ENCODE measurements at regions not wholly inside any gene's neighbourhood (a gene's known extent, or its start where the extent isn't known, plus 50 kb on each side); places are given as distances from the start of the nearest gene placed in this dataset.
"Not testable (repeated sequence)": the region's sequence is repeated elsewhere in the genome, so short reads cannot be mapped to it uniquely, and the experiment has no call there.

GRCh38 chr2:44067791-44068181, 72.0 kb upstream of the LRPPRC start:
- H3K4me1 Mint-ChIP-seq; DNase-seq; ATAC-seq (ENCODE audit: low read depth in 2 of 2); H3K36me3 Mint-ChIP-seq; H3K27ac Mint-ChIP-seq; H3K4me3 Mint-ChIP-seq; H3K9me3 Mint-ChIP-seq: not testable (repeated sequence)
- peaks cover 7 to 22% (median 22%) of the 10 kb centered on the region in 3 donors for H3K27me3 Mint-ChIP-seq

DNA sequence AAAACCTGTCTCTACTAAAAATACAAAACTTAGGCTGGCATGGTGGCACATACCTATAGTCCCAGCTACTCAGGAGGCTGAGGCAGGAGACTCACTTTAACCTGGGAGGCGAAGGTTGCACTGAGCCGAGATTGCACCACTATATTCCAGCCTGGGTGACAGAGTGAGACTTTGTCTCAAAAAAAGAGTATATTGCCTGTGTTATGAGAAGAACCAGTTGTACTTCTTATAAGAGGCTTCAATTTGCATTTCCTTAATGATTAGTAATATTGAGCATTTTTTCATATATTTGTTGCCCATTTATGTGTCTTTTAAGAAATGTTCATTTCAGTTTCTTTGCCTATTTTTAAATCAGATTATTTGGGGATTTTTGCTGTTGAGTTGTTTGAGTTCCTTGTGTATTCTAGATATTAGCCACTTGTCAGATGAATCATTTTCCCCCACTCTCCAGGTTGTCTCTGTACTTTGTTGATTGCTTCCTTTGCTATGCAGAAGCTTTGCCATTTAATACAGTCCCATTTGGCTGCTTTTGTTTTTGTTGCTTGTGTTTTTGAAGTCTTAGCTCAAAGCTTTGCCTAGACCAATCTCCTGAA, 75.8 kb upstream of the LRPPRC start:
- peaks cover 3 to 6% (median 5%) of the 10 kb centered on the region in 7 donors for H3K9me3 Mint-ChIP-seq
- no peaks in the 10 kb centered on the region for H3K4me1 Mint-ChIP-seq
- peaks cover 0 to 7% of the 10 kb centered on the region in 2 donors for H3K36me3 Mint-ChIP-seq

DNA sequence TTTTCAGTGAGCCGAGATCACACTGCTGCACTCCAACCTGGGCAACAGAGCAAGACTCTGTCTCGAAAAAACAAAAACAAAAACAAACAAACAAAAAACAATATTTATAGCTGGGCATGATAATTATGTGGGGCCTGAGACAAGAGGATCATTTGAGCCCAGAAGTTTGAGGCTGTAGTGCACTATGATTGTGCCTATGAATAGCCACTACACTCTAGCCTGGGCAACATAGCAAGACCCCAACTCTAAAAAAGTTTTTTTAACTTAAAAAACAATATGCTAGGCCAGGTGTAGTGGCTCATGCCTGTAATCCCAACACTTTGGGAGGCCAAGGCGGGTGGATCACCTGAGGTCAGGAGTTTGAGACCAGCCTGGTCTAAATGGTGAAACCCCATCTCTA, 77.9 kb upstream of the LRPPRC start:
- not testable (repeated sequence) for ATAC-seq (ENCODE audit: low read depth in 2 of 2); H3K27ac Mint-ChIP-seq; H3K4me1 Mint-ChIP-seq; H3K36me3 Mint-ChIP-seq; H3K4me3 Mint-ChIP-seq; DNase-seq; H3K9me3 Mint-ChIP-seq
- H3K27me3 Mint-ChIP-seq, result peaks cover 0 to 10% (median 6%) of the 10 kb centered on the region in 3 donors

More for the DNA sequence above, 75.8 kb upstream of the LRPPRC start:
- no peak for ATAC-seq (ENCODE audit: low read depth in 2 of 2)
- Mint-ChIP-seq H3K27ac (peak overlapping the region in 1 of 6 donors; percentile 70), H3K4me3 (no peak overlapping the region), H3K27me3 (peaks cover 0 to 10% (median 6%) of the 10 kb centered on the region in 3 donors)
- no peak for DNase-seq

DNA sequence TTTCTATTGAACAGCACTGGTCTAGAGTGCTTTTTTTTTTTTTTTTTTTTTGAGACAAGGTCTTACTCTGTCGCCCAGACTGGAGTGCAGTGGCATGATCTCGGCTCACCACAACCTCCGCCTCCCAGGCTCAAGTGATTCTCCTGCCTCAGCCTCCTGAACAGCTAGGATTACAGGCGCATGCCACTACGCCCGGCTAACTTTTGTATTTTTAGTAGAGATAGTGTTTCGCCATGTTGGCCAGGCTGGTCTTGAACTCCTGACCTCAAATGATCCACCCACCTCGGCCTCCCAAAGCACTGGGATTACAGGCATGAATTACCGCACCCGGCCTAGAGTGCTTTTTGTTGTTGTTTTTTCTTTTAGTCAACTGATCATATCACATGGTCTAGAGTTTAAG, 79.0 kb upstream of the LRPPRC start:
- not testable (repeated sequence) for H3K4me1 Mint-ChIP-seq, H3K9me3 Mint-ChIP-seq, H3K4me3 Mint-ChIP-seq

DNA sequence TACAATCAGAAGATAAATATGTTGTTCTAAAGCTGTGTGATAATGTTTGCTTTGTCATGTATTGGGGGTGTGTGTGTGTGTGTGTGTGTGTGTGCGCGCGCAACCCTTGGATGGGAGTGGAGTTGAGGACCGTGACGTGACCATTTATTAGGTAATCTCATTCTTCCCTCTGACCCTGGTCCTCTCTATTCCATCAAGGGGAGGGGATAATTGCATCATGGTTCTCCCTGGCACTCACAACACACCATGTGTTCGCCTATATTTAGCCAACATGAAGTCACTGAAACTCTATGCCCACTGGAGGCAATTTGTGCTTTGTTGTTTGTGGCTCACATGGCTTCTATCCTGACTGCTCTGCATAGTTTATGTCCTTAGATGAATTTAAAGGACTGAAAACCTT, 79.8 kb upstream of the LRPPRC start:
- Mint-ChIP-seq H3K4me3 (no peak overlapping the region), H3K4me1 (no peaks in the 10 kb centered on the region), H3K36me3 (no peaks in the 10 kb centered on the region), H3K9me3 (peaks cover 0 to 1% (median 0%) of the 10 kb centered on the region in 7 donors), H3K27me3 (no peaks in the 10 kb centered on the region), H3K27ac (no peak overlapping the region)
- no peak for ATAC-seq (ENCODE audit: low read depth in 2 of 2)
- DNase-seq, result no peak

More for the DNA sequence above, 79.0 kb upstream of the LRPPRC start:
- H3K36me3 Mint-ChIP-seq; H3K27ac Mint-ChIP-seq; ATAC-seq (ENCODE audit: low read depth in 2 of 2); H3K27me3 Mint-ChIP-seq; DNase-seq: not testable (repeated sequence)

DNA sequence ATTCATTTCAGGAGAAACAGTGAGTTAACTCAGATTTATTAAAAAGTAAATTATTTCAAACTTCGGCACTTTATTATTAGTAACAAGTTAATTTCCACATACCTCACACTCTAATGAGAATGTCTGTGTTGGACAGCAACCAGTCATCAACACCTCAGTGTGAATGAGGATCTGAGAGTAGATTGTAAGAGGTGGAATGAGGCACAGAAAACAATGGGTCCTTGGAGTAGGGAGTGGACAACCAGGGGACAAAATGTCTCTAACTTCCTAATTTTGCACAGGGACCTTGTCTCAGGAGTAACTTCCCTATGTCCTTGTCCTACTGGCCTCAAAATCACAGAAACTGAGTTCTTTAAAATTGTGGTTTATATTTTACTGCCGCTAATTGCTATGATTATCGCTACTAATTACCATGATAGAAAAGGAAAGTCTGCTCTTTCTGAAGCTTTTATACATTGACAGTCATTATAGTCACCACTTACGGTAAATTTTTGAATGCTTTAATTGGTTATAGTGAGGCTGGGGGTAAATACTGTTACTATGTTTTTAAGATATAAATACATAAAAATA, 82.2 kb upstream of the LRPPRC start:
- H3K9me3 Mint-ChIP-seq, result no peaks in the 10 kb centered on the region
- no peaks in the 10 kb centered on the region for H3K36me3 Mint-ChIP-seq
- H3K27ac Mint-ChIP-seq, result no peak overlapping the region
- no peak overlapping the region for H3K4me3 Mint-ChIP-seq
- DNase-seq (no peak), ATAC-seq (ENCODE audit: low read depth in 2 of 2) (no peak)
- H3K27me3 Mint-ChIP-seq, result no peaks in the 10 kb centered on the region
- peaks cover 7 to 11% (median 10%) of the 10 kb centered on the region in 3 donors for H3K4me1 Mint-ChIP-seq

- ATAC-seq (ENCODE audit: low read depth in 2 of 2) (no peak), DNase-seq (no peak)
- Mint-ChIP-seq H3K4me3 (no peak overlapping the region), H3K27ac (peak overlapping the region in 1 of 6 donors; percentile 17), H3K9me3 (no peaks in the 10 kb centered on the region), H3K36me3 (no peaks in the 10 kb centered on the region), H3K27me3 (no peaks in the 10 kb centered on the region), H3K4me1 (peaks cover 7 to 11% (median 10%) of the 10 kb centered on the region in 3 donors)
Observed at GRCh38 chr2:44079686-44080085, 83.9 kb upstream of the LRPPRC start.

DNA sequence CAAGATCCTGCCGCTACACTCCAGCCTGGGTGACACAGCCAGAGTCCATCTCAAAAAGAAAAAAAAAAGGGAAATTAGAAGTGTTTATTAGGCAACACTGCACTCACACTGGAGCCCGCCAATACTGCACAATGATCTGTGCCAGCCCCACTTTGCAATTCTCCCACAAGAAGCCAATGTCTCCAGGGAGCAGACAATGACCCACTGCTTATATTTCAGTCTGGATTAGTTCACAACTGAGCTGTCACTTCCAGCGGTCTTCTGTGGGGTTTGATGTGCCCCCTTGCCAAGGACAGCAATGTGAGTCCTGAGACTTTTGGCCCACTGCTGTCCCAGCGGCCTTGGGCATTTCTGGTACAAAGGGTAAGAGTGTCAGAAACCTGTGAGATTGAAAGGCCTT, 85.6 kb upstream of the PPM1B start:
- H3K36me3 Mint-ChIP-seq, result no peaks in the 10 kb centered on the region
- H3K9me3 Mint-ChIP-seq, result no peaks in the 10 kb centered on the region
- peaks cover 14 to 20% (median 18%) of the 10 kb centered on the region in 3 donors for H3K4me1 Mint-ChIP-seq
- ATAC-seq (ENCODE audit: low read depth in 2 of 2) (no peak), DNase-seq (no peak)
- H3K27ac Mint-ChIP-seq, result no peak overlapping the region
- peak overlapping the region in 1 of 8 donors; percentile 19 for H3K4me3 Mint-ChIP-seq
- no peaks in the 10 kb centered on the region for H3K27me3 Mint-ChIP-seq

GRCh38 chr2:44084850-44085249, 83.8 kb upstream of the PPM1B start:
- Mint-ChIP-seq H3K27me3 (no peaks in the 10 kb centered on the region), H3K36me3 (no peaks in the 10 kb centered on the region), H3K27ac (no peak overlapping the region), H3K4me1 (peaks cover 14 to 26% (median 20%) of the 10 kb centered on the region in 3 donors), H3K4me3 (no peak overlapping the region), H3K9me3 (no peaks in the 10 kb centered on the region)
- DNase-seq (no peak), ATAC-seq (ENCODE audit: low read depth in 2 of 2) (no peak)

DNA sequence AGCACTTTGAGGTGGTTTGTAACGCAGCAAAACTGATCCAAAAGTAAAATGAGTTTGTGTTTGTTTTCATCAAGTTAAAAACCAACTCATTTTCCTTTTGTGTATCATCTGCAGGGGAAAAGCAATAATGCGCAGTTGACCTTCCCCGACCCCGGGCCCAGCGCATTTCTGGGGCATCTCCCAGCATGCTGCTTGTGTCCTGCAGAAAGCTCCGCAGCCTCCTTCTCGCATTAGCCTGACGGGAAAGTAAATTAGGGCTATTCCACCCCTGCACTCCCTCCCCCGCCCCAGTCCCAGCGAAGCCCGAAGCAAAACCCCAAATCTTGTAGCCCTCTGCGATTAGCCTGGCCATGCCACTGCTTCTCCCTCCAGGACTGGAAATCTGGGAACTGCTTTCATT, 82.0 kb upstream of the PPM1B start:
- Mint-ChIP-seq H3K36me3 (no peaks in the 10 kb centered on the region), H3K27ac (peak overlapping the region in 2 of 6 donors; percentile 50 to 95), H3K4me3 (peak overlapping the region in 3 of 8 donors; percentile 57 to 88 (median 72)), H3K27me3 (no peaks in the 10 kb centered on the region), H3K4me1 (peaks cover 27 to 38% (median 30%) of the 10 kb centered on the region in 3 donors), H3K9me3 (no peaks in the 10 kb centered on the region)
- DNase-seq, result no peak
- no peak for ATAC-seq (ENCODE audit: low read depth in 2 of 2)

DNA sequence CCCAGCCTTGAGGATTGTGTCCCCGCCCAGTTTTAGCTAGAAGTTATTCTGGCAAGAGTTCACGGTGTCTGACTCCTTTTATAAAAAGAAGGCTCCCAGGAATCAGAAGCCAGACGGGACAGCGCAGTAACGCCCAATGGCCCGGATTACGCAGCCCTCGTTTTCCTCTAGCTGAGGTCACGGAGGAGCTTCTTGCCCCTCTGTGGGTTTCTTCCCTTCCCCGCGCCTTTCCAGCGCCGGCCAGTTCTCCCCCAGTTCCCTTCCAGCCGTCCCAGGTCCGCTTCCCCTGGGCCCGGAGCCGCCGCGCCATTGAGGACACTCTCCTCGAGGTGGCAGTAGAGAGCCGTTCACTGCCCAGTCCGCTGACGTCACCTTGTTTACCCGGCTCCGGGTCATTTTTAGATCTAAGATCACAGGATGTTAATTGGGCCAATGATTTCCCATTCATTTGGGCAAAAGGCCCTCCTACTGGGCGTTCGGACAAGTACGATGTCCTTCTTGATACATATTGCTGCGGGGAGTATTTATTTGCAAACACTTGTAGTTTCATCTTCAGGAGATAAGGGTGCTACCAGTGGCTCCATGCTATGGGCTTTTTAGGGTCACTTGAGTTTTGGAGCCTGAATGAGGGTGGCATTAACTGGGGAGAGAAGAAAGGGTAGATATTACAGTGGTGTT, 81.5 kb upstream of the PPM1B start:
- H3K36me3 Mint-ChIP-seq, result no peaks in the 10 kb centered on the region
- H3K27ac Mint-ChIP-seq, result peak overlapping the region; percentile 86 to 98 (median 94)
- peak; percentile 67 to 80 for ATAC-seq (ENCODE audit: low read depth in 2 of 2)
- no peaks in the 10 kb centered on the region for H3K27me3 Mint-ChIP-seq
- peak; percentile 75 for DNase-seq
- H3K4me3 Mint-ChIP-seq, result peak overlapping the region; percentile 71 to 92 (median 82)
- H3K9me3 Mint-ChIP-seq, result no peaks in the 10 kb centered on the region
- peaks cover 26 to 35% (median 27%) of the 10 kb centered on the region in 3 donors for H3K4me1 Mint-ChIP-seq

- no peaks in the 10 kb centered on the region for H3K36me3 Mint-ChIP-seq
- no peaks in the 10 kb centered on the region for H3K27me3 Mint-ChIP-seq
- peak overlapping the region; percentile 71 to 92 (median 82) for H3K4me3 Mint-ChIP-seq
- ATAC-seq (ENCODE audit: low read depth in 2 of 2) (no peak), DNase-seq (no peak)
- H3K27ac Mint-ChIP-seq, result peak overlapping the region in 5 of 6 donors; percentile 86 to 98 (median 95)
- peaks cover 26 to 33% (median 27%) of the 10 kb centered on the region in 3 donors for H3K4me1 Mint-ChIP-seq
- H3K9me3 Mint-ChIP-seq, result peaks cover 0 to 2% (median 0%) of the 10 kb centered on the region in 7 donors
Observed at GRCh38 chr2:44087714-44088092, 81.0 kb upstream of the PPM1B start.

DNA sequence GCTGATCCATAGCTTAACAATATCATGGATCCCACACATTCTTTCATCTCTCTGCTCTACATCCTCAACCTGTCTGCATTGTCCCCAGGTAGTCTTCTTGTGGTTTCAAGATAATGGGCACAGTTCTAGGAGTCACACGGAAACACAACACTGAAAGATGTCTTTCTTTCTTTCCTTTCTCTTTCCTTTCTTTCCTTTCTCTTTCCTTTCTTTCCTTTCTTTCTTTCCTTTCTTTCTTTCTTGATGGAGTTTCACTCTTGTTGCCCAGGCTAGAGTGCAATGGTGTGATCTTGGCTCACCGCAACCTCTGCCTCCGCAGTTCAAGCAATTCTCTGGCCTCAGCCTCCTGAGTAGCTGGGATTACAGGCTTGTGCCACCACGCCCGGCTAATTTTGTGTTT, 76.2 kb upstream of the PPM1B start:
- H3K27ac Mint-ChIP-seq, result peak overlapping the region in 2 of 6 donors; percentile 36 to 46
- H3K9me3 Mint-ChIP-seq; ATAC-seq (ENCODE audit: low read depth in 2 of 2); H3K4me3 Mint-ChIP-seq; H3K27me3 Mint-ChIP-seq; DNase-seq; H3K36me3 Mint-ChIP-seq: not testable (repeated sequence)
- H3K4me1 Mint-ChIP-seq, result peaks cover 21 to 27% (median 23%) of the 10 kb centered on the region in 3 donors

DNA sequence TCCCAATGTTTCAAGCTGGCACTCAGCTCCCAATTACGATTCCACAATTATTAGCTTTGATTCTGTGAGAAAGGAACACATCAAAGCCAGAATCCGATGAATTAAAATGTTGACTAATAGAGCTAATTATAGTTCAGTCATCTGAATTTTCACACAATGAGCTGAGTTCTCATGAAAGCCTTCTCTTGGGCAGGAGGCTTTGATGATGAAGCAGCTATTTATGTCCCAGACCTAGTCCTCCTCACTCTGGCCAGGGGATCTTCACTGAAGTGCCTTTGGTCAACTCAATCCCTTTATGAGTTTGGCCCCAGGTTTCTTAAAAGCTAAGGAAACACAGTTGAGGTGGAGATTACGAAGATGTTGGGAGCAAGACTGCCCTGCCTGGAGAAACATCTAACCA, 74.7 kb upstream of the PPM1B start:
- no peak overlapping the region for H3K27ac Mint-ChIP-seq
- peaks cover 0 to 3% (median 0%) of the 10 kb centered on the region in 7 donors for H3K9me3 Mint-ChIP-seq
- DNase-seq (no peak), ATAC-seq (ENCODE audit: low read depth in 2 of 2) (no peak)
- H3K36me3 Mint-ChIP-seq, result no peaks in the 10 kb centered on the region
- no peaks in the 10 kb centered on the region for H3K27me3 Mint-ChIP-seq
- H3K4me1 Mint-ChIP-seq, result peaks cover 22 to 29% (median 24%) of the 10 kb centered on the region in 3 donors
- H3K4me3 Mint-ChIP-seq, result no peak overlapping the region

All from naive B cell (primary cell).